K562 (cell line): ENCODE measurements at regions not wholly inside any gene's neighbourhood (a gene's known extent, or its start where the extent isn't known, plus 50 kb on each side); places are given as distances from the start of the nearest gene placed in this dataset.

ENCODE experiments used
- BRD4 ChIP-seq: fragments of 200-600 bp; sonication (generic); IDR thresholded peaks from 2 replicates; pipeline ENCODE4 v1.6.1; 2017; ENCODE audit warnings: inconsistent platforms
- CREB1 ChIP-seq, 2 experiments: sonication (generic) in 1 of 2; formaldehyde crosslinking in 1 of 2; IDR thresholded peaks; 2 replicates each; pipeline versions ENCODE4 v1.6.1 to v1.8.0; 2012 to 2022; ENCODE audit warnings: inconsistent platforms in 1 of 2, mild to moderate bottlenecking in 1 of 2, missing genetic modification reagents in 1 of 2, moderate library complexity in 1 of 2
- CTCF ChIP-seq, 3 experiments: IDR thresholded peaks in 2 of 3; conservative IDR thresholded peaks in 1 of 3; 2 replicates each; pipeline ENCODE4 v1.5.1; 2011 to 2012; ENCODE audit warnings: low read length in 3 of 3, mild to moderate bottlenecking in 3 of 3, control low read depth in 2 of 3, improper control_type of control experiment in 1 of 3, inconsistent platforms in 1 of 3, low read depth in 1 of 3, mixed read lengths in 1 of 3, moderate library complexity in 1 of 3; ENCODE audit not compliant: insufficient read depth in 2 of 3
- FOXJ2 ChIP-seq: fragments of 200-800 bp; sonication (Bioruptor generic); IDR thresholded peaks from 2 replicates; pipeline ENCODE4 v1.6.1; 2016; ENCODE audit warnings: missing genetic modification characterization, missing compliant biosample characterization
- FOXO4 ChIP-seq: fragments of 450-650 bp; formaldehyde crosslinking; IDR thresholded peaks from 2 replicates; pipeline ENCODE4 v1.4.0; 2020; ENCODE audit warnings: mild to moderate bottlenecking, moderate library complexity
- KLF10 ChIP-seq: fragments of 250-450 bp; sonication (Bioruptor Pico); IDR thresholded peaks from 2 replicates; pipeline ENCODE4 v1.6.1; 2021; ENCODE audit warnings: matching md5 sums
- KLF6 ChIP-seq: fragments of 250-450 bp; sonication (Bioruptor Pico); IDR thresholded peaks from 2 replicates; pipeline ENCODE4 v1.4.0; 2020; ENCODE audit warnings: mild to moderate bottlenecking, moderate library complexity, borderline replicate concordance
- NR2C2 ChIP-seq, 2 experiments: fragments of 200-800 bp in 1 of 2; sonication (Bioruptor generic) in 1 of 2; sonication (generic) in 1 of 2; formaldehyde crosslinking in 1 of 2; IDR thresholded peaks; 2 replicates each; pipeline versions ENCODE4 v1.6.1 to v1.8.0; 2016 to 2022; ENCODE audit warnings: mild to moderate bottlenecking in 1 of 2, missing compliant biosample characterization in 1 of 2, missing genetic modification characterization in 1 of 2, missing genetic modification reagents in 1 of 2
- POLR2A ChIP-seq: fragments of 450-650 bp; conservative IDR thresholded peaks from 2 replicates; pipeline ENCODE4 v1.6.1; 2016
- PRMT5 ChIP-seq: sonication (generic); formaldehyde crosslinking; IDR thresholded peaks from 2 replicates; pipeline ENCODE4 v1.5.0; 2020; ENCODE audit warnings: missing genetic modification reagents
- STAT6 ChIP-seq: sonication (generic); formaldehyde crosslinking; IDR thresholded peaks from 2 replicates; pipeline ENCODE4 v1.8.1; 2023; ENCODE audit warnings: mild to moderate bottlenecking, missing genetic modification reagents
- TCF7L2 ChIP-seq: fragments of 150-350 bp; IDR thresholded peaks from 2 replicates; pipeline ENCODE4 v1.6.1; 2016; ENCODE audit warnings: low read depth, mild to moderate bottlenecking, low read length, moderate library complexity
- YY1 ChIP-seq, 3 experiments: IDR thresholded peaks; 2 replicates each; pipeline ENCODE4 v1.6.1; 2011; ENCODE audit warnings: low read length in 2 of 3, mild to moderate bottlenecking in 2 of 3, moderate library complexity in 2 of 3, borderline replicate concordance in 1 of 3, control low read depth in 1 of 3, low read depth in 1 of 3; ENCODE audit not compliant: insufficient read depth in 3 of 3, insufficient replicate concordance in 2 of 3, control insufficient read depth in 1 of 3, insufficient read length in 1 of 3; ENCODE audit errors: extremely low read depth in 1 of 3
- ZBTB40 ChIP-seq, 2 experiments: fragments of 450-650 bp in 1 of 2; sonication (generic) in 1 of 2; formaldehyde crosslinking in 1 of 2; IDR thresholded peaks; 2 replicates each; pipeline versions ENCODE4 v1.7.1 to v1.9.0; 2016 to 2022; ENCODE audit warnings: inconsistent platforms in 1 of 2, mild to moderate bottlenecking in 1 of 2, missing genetic modification reagents in 1 of 2

GRCh38 chr1:20423169-20423795, 62.7 kb downstream of the CAMK2N1 start:
- no peak for TF ChIP-seq ZBTB40 (IDR thresholded peaks at IDR 0.05)
- TF ChIP-seq ZBTB40 (CRISPR knock-in tag; IDR thresholded peaks at IDR 0.05) = no peak
- TF ChIP-seq NR2C2 (CRISPR knock-in tag; IDR thresholded peaks at IDR 0.05) = no peak
- no peak for TF ChIP-seq NR2C2 (tag; IDR thresholded peaks at IDR 0.05)
- no peak for TF ChIP-seq TCF7L2
- TF ChIP-seq FOXO4 (CRISPR knock-in tag) = no peak
- TF ChIP-seq KLF6 (CRISPR knock-in tag) = no peak
- TF ChIP-seq PRMT5 (CRISPR knock-in tag) = no peak
- no peak for TF ChIP-seq CREB1 (IDR thresholded peaks at IDR 0.05)
- TF ChIP-seq CREB1 (CRISPR knock-in tag; IDR thresholded peaks at IDR 0.05) = no peak
- no peak for TF ChIP-seq CTCF (IDR thresholded peaks at IDR 0.05 in 2 of 3, conservative IDR thresholded peaks at IDR 0.05 in 1 of 3; ENCODE audit: insufficient read depth in 2 of 3, low read depth in 1 of 3, low read length in 3 of 3)
- no peak for TF ChIP-seq POLR2A
- no peak for TF ChIP-seq STAT6 (CRISPR knock-in tag)
- TF ChIP-seq KLF10 (CRISPR knock-in tag) = no peak
- no peak for TF ChIP-seq YY1 (IDR thresholded peaks at IDR 0.05; ENCODE audit: borderline replicate concordance in 1 of 3, control insufficient read depth in 1 of 3, extremely low read depth in 1 of 3, insufficient read depth in 3 of 3, insufficient read length in 1 of 3, insufficient replicate concordance in 2 of 3, low read depth in 1 of 3, low read length in 2 of 3)
- no peak for TF ChIP-seq BRD4
- TF ChIP-seq FOXJ2 (tag) = no peak
